HG03103 (cell line): ENCODE measurements at regions not wholly inside any gene's neighbourhood (a gene's known extent, or its start where the extent isn't known, plus 50 kb on each side); places are given as distances from the start of the nearest gene placed in this dataset.
A peak's percentile ranks its signal among the peaks of the same experiment; 100 is the strongest.

ENCODE experiments used
- ATAC-seq: cut with Tn5 transposase; IDR thresholded peaks from one replicate; pipeline ENCODE4 v1.9.1; 2021; ENCODE audit warnings: low read depth; ENCODE audit not compliant: unreplicated experiment

DNA sequence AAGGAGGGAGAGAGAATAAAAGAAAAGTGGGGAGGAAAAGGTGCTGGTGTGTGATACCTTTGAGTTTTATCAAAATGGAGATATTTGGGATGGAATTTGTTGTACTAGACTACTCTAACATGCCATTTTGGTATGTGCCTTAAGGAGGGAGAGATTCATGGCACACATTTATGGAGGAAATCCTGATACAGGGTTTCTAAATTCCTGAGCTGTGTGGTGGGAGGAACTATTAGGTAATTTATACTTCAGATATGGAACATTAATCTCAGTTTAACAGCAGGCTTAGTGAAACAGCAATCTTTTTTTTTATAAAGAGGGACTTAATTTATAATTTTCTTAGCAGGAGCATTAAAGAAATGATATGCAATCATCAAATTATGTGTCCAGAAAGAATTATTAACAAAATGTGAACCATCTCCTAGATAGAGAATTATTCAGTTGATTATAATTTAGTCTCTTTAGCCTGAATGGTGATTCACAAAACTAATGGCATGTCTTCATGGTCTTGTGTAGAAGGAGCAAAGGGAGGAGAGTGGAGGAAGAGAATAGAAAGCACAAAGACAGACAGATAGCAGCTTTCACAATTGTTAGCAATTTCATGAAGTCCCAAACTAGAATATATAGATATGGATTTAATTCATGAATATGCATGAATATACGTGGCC is 301.6 kb downstream of the HLX start:
- no peak for ATAC-seq

DNA sequence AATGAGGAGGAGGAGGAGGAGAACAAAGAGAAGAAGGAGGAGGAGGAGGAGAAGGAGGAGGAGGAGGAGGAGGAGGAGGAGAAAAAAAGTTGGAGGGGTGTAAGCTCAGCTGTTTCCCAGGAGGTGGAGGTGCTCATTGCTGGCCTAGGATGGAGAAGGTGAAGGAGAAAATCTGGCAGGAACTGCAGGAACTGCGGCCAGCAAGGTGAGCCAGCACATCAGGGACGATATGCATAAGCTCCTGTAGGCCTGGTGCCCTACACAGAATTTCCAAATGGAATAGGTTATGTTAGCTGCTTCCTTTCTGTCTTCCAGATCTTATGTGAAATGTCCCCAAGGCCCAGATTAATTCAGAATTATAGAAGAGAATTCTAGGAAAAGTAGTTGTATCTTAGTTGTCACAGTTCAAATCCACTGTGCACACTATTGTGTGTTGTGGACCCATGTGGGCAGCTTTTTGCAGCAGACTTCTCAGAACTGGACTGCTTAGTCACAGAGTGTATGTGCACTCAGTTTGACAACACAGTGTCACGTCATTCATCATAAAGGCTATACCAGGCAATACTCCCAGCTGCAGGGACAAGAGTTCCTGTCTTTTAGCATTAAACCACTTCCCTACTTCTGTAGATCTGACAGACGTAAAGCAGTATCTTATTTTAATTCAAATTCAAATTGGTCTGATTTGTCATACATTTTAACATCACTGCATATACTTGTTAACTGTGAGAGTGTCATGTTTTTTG is 303.7 kb downstream of the HLX start:
- no peak for ATAC-seq

DNA sequence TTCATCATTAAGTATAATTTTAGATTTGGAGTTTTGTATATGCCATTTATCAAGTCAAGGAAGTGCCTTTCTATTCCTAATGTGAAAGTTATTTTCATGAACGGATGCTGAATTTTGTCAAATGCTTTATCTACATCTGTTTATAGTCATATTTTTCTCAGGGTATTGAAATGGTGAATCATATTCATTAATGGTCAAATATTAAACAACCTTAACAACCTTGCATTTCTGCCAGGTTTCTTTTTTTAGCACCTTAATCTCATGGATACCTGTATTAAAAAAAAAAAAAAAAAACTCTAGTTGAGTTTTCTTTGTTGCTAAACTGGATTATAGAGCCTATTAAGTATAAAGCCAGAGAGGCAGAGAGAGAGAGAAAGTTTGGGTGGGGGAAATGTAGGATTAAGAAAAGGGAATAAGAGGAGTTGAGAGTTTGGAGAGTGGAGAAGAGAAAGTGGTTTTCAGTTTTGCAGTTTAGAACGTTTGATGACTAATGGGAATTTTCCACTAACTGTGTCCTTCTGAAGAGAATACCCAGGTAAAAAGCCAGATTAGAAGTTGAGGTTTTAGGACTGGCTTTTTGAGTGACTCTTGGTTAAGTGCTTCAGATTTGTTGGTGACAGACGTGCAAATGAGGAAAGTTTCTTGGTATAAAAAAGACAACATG is 305.0 kb downstream of the HLX start:
- no peak for ATAC-seq

DNA sequence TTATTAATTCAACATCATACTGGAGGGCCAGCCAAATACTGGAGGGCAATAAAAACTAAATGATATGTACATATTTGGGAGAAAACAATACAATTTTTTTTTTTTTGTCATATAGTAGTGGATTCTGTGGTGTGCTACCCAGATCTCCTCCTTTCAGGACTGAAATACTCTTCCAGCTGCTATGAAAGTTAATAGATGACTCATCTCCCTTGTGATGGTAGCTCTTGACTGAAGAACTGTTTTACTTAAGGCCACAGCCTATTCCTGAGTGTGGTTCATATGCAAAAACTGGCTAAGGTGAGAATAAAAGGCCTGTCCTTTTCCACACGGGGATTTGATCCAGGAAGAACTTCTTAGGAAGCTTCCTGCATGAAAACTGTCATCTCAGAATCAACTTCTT is 307.9 kb downstream of the HLX start:
- ATAC-seq, result peak; percentile 52

DNA sequence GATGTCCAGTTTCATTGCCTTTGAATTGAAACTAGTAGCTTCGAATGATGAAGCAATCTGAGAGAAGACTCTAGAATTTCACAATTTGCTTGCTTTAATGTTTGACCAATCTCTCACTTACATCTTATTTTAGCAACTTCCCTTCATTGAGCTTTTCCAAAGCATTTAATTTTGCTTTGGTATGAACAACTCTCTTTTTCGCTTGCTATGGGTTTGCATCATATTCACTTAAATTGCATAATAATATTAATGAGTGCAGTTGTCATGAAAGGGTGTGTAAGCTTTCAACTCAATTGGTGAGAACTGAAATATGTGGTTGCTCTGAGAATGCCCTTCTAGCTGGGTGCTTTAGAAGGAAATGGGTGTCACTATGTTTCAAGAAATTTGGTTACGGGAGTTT is 309.2 kb downstream of the HLX start:
- ATAC-seq, result no peak

DNA sequence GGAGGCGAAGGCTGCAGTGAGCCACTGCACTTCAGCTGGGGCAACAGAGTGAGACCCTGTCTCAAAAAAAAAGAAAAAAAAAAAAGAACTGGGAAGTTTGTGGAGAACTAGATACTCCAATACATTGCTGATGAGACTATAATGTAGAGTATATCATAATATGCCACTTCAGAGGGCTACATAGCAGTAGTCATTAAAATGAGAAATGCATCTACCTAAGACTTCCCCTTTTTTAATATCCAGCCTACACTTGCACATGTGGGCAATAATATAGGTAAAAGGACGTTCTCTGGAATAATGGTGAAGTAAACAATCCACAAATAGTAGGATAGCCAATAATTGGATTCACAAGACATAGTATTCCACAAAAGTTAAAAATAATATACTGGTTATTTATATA is 311.0 kb downstream of the HLX start:
- ATAC-seq, result no peak

DNA sequence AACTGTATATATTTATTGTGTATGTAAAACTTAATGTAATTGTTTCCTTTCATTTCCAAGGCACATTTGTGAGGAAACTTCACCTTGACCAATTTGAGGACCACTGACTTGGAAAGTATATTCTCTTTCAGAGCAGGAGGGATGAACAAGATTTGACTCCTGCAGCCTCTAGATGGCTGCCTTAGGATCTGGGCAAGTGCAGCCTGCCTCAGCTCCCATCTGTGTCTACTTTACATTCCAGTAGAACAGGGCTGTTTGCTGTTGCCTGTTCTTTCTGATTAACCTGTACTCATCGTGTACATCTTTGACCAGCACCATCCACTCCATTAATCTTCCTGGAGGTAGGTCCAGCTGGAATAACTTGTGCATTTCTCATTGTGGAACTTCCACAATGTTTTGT is 312.8 kb downstream of the HLX start:
- no peak for ATAC-seq

DNA sequence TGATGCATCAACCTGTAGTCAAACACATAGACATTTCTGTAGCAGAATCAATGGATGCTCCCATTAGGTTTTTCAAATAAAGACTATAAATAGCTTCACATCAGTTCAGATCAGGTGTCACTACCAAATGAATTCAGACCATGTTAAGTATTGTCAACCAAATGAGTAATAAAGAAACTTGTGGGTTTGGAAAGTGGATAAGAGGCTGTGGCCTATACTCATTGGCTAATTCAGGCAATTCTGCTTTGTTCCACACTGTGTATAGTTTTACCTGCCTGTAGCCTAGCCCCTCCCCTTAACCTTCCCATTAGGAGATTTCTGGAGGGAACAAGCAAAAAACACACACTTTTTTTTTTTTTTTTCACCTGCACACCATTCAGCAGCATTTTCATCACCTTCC is 321.2 kb downstream of the HLX start:
- peak; percentile 46 for ATAC-seq

DNA sequence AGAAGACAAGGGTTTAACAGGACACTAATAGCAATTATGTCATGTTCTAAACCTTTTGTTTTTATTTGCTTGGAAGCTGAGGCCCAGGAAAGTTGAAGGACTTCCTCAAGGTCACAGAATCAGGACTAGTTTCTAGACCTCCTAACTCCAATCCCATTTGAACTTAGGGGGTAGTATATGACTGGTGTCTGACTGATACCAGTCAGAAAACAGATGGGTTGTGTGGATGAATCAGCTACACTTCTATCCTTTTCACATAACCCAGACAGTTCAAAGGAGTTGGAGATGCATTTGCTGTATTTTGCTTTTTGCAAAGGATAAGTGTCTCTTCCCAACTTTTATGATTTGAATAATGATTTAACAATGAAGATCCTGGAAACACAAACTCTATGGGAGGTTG is 322.5 kb downstream of the HLX start:
- ATAC-seq, result no peak

DNA sequence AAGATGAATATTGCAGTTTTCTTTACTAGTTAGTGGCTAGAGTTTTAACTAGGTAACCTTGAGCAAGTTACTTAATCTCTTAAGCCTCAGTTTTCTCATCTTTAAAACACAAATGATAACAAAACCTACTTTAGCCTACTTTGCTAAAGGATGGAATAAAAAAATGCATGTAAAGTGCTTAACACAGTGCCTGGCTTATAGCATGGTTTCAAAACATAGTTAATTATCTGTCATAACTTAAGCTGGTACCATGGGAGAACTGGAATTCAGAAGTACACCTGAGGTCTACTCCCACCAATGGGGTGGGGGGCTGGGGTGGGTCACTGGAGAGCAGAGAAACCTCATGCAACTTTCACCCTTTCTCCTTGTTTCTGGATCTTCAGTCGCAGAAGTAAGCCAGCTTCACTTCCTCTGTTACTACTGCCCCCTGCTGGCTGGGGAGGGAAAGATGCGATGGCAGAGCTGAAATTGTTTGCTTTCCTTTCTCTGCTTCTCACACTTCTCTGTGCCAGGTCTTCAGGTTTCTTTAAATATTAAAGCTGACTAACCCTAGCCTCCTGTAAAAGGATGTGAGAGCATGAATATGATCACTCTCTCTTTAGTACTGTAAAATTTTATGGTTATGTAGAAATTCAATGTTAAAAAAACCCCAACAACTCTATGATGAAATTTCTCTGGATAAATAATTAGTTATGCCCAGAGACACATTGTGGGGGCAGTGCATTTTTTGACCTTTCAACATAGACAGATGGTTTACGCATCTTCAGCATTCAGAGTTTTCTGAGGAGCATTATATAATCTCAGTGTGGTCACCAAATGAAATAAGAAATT is 324.2 kb downstream of the HLX start:
- ATAC-seq, result peak; percentile 71

DNA sequence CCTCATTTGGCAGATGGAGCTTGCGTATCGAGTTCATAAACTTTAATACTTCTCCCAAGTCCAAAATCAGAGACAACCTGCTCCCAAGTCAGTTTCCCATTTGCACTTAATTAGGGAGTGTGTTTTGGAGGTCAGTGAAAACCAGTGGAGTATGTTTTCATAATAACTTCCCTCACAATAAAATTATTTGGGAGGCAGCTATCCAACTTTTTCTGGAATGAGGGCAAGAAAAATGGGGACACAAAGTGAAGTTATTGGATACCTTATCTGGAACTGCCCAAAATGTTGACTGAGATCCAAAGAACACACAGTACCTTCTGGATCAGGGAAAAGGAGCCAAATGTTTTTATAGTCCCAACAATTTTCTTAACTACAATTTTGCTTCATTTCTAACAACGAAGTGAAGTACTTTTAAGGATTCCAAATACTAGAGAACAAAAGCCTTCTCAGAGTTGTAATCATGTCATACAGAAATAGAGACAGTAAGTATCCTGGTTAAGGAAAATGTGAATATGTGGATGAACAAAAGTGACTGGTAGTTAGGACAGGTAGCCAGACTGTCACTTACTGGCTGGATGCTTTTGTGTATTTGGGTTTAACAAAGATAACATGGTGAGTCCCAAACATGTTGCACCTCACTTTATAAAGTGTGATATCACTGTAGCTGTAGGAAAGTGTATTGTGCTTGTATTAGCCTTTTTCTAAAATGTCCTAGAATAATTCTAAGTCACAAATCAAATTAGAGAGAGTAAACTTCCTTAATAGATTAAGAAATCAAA is 325.0 kb downstream of the HLX start:
- no peak for ATAC-seq

DNA sequence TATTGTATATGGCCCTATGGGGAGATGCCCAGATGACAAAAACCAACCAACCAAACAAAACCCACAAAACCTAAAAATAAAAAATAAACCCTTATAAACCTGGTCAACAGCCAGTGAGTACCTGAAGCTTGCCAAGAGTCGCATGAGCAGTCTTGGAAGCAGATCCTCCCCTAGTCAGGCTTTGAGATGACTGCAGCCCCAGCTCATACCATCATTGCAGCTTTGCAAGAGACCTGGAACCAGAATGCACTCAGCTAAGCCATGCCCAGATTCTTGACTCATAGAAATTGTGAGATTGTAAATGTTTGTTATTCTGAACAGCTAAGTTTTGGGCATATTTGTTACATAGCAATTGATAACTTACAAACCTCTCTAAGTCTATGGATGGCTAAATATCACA is 326.8 kb downstream of the HLX start:
- ATAC-seq, result no peak

DNA sequence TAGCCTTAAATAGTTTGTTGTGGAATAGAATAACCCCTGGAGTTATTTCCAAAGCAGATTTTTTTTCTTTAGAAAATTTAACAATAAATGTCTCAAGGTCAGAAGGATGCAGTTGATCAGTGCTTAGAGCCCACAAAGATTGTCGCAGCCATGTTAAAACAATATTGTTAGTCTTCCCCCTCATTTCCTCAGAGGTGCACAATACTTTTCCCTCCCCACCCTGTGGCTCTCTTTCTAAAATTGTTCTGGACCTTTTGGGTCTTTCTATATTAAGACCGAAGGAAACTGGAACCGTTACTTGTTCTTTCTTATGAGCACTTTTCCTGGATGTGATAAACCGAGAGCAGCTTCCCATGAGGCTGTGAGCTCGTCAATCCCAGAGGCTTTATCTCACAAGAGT is 333.7 kb downstream of the HLX start:
- ATAC-seq, result no peak

DNA sequence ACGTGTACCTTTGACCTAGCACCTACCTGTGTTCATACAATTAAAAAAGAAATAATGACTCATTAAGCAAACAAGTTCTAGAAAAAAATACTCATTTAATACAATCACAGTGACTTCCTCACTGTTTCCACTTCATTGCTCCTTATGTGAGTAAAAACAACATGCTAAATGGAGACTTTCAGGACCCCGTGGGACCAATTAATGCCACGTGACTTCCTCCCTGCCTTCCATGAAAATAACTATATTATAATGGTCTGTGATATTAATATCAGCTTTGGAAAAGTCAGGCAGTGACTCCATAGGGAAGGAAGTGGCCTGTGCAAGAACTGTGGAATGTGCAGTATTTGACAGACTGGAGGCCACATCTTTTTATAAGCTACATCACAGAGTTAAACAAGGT is 337.8 kb downstream of the HLX start:
- no peak for ATAC-seq

DNA sequence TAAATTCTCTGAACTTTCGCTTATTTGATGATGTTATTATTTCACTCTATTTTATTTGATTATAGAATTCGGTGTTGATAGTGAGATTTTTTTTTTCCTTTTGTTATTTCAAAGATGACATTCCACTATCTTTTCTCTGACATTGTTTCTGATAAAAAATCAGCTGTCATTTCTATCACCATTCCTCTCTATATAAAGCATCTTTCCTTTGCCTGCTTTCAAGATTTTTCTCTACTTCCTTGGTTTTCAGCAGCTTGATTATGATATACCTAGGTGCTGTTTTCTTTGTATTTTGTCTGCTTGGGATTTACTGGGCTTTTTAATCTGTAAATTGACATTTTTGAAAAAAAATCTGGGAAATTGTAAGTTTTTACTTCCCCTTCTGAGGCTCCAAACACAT is 344.0 kb downstream of the HLX start:
- ATAC-seq, result no peak

DNA sequence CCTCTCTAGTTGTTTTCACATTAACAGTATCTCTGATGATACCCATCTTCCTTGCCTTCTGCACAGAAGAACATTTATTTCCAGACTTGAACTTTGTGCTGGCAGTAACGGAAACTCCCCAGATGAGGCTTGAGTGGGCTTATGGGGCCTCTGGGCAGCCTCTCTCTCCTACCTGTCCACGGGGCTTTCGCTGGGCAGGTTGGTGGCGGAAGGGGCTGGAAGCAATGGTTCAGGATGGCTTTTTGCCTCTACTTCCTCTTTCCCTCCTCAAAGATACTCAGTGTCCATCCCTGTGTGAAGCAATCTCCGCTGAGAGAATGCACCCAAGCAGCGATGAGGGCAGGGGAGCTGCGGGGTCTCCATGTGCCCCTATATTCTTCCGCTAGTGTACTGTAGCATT is 348.2 kb downstream of the HLX start:
- no peak for ATAC-seq

DNA sequence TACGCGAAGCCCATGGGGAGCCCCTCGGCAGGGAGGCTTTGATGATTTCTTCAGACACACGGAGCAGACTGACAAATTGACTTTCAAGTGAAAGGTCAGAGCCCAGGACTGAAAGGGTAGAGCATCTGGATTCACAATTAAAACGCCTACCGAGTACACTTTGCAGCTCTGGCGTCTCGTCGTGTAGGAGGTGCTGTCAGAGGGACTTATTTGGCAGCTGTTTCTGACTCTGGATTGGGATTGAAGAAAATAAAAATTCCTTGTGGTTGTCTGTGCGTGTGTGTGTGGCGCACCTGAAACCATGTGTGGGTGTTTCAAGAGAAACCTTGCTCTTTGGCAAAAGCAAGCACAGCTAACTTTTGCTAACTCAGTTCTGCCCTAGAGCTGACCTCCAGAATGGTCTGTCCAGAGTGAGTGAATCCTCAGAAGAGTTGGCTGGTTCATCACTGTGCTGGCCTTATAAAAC is 348.7 kb downstream of the HLX start:
- ATAC-seq, result no peak

DNA sequence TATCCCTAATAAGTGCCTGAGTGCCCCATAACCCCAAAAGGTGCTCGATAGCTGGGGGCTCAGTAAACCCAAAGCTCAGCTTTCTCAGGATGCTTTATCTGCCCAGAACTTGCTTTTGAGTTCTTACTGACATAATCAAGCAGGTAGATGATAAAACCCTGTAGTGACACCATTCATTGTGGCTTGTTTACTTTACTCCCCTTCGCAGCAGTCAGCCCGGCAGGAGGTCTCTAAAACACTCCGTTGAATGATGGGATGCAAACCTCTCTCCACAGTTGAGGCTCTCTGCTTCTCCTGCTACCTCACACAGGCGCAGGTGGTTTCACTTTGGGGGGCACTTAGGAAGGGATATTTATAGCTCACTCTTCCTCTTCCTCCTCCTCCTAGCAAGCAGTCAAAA is 349.4 kb downstream of the HLX start:
- ATAC-seq, result no peak

DNA sequence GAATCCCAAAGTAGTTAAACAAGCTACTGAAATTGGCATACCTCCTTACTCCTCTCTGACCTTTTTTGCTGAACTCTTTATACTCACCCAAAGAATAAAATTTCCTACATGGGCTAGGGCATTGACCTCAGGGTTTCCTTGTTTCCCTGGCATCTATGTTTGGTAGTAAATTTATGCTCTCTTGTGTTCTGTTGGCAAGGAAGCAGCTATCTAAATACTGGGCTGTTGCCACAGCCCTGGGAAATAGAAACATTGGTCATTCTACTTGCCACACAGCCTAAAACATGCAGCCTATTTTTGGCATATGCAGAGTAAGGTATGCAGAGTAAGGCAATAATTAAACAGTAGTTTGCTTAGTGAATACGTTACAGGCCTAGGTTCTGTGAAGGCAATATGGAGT is 351.4 kb downstream of the HLX start:
- ATAC-seq, result no peak

DNA sequence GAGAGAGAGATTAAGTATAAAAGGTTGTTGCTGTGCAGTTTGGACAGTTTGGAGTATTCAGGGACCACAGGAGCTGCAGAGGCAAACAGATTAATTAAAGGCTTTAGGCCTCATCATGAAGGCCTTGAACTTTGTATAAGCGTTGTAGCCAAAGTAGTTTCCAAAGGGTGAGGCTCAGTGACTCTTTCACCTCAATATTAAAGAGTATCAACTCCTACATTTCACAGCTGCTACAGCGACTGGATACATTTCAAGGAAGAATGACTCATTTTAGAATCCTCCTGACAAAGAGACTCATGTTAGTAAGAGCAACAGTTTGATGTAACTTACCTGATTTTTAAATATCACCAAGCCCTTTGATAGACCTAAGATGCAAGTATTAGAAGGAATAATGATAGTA is 355.5 kb downstream of the HLX start:
- ATAC-seq, result no peak
